Caco-2 (cell line): ENCODE measurements at regions not wholly inside any gene's neighbourhood (a gene's known extent, or its start where the extent isn't known, plus 50 kb on each side); places are given as distances from the start of the nearest gene placed in this dataset.

Experiments used
- BruUV-seq: library from RNA; stranded (reverse); fragments of 400-500 nt; replicated peaks from 2 replicates; lab custom pipeline; 2021; lab: Mats Ljungman, UMichigan
- CTCF ChIA-PET: fragments of 300-600 bp; sonication (Branson Sonifier 250); formaldehyde crosslinking; loops from one replicate; lab custom pipeline; 2022; ENCODE audit warnings: antibody characterized with exemption; lab: Charles Lee
- POLR2A ChIA-PET: fragments of 300-600 bp; sonication (Branson Sonifier 250); formaldehyde crosslinking; loops from one replicate; lab custom pipeline; 2022; ENCODE audit warnings: antibody characterized with exemption; lab: Charles Lee
- DNase-seq, 2 experiments: peaks; one replicate each; pipeline versions ENCODE4 v3.0.0 to v3.0.0-alpha.2; 2020 to 2022
- H3K27me3 ChIP-seq: replicated peaks from 2 replicates; pipeline ENCODE4 v1.6.0; 2011; ENCODE audit warnings: low read length; ENCODE audit not compliant: control insufficient read depth, insufficient read depth
- H3K36me3 ChIP-seq: 2 replicates; pipeline ENCODE4 v1.5.1; 2011; ENCODE audit warnings: low read length; ENCODE audit not compliant: control insufficient read depth, insufficient read depth
- H3K4me1 ChIP-seq: fragments of 250-450 bp; sonication (Bioruptor Pico); 2 replicates; pipeline ENCODE4 v1.5.1; 2020; ENCODE audit warnings: mild to moderate bottlenecking
- H3K4me3 ChIP-seq: 2 replicates; pipeline ENCODE4 v1.5.1; 2011; ENCODE audit warnings: low read depth, mild to moderate bottlenecking, control low read depth, low read length
- H3K9me3 ChIP-seq: fragments of 250-450 bp; sonication (Bioruptor Pico); 2 replicates; pipeline ENCODE4 v1.5.1; 2020; ENCODE audit warnings: mild to moderate bottlenecking, moderate library complexity
- H3K27ac Mint-ChIP-seq: one replicate; pipeline ENCODE4 v1.8.0; 2022; ENCODE audit warnings: mixed read lengths; ENCODE audit not compliant: unreplicated experiment
- H3K27me3 Mint-ChIP-seq: one replicate; pipeline ENCODE4 v1.8.0; 2022; ENCODE audit warnings: mixed read lengths; ENCODE audit not compliant: insufficient read depth, unreplicated experiment
- H3K36me3 Mint-ChIP-seq: one replicate; pipeline ENCODE4 v1.8.0; 2022; ENCODE audit warnings: mild to moderate bottlenecking, mixed read lengths; ENCODE audit not compliant: insufficient read depth, unreplicated experiment
- H3K4me1 Mint-ChIP-seq: one replicate; pipeline ENCODE4 v1.8.0; 2022; ENCODE audit warnings: low read depth, mixed read lengths; ENCODE audit not compliant: unreplicated experiment
- H3K4me3 Mint-ChIP-seq: one replicate; pipeline ENCODE4 v1.8.0; 2022; ENCODE audit warnings: mild to moderate bottlenecking, moderate library complexity, mixed read lengths; ENCODE audit not compliant: unreplicated experiment
- H3K9me3 Mint-ChIP-seq: one replicate; pipeline ENCODE4 v1.8.0; 2022; ENCODE audit warnings: mixed read lengths; ENCODE audit not compliant: unreplicated experiment
- CTCF ChIP-seq, 2 experiments: fragments of 200-600 bp in 1 of 2; IDR thresholded peaks; 1 replicate in 1 of 2; 2 replicates in 1 of 2; pipeline versions ENCODE4 v1.5.1 to v1.8.0; 2011 to 2022; ENCODE audit warnings: antibody characterized with exemption in 1 of 2, control low read depth in 1 of 2, inconsistent platforms in 1 of 2, low read depth in 1 of 2, low read length in 1 of 2, mild to moderate bottlenecking in 1 of 2, moderate library complexity in 1 of 2; ENCODE audit not compliant: insufficient read depth in 1 of 2, severe bottlenecking in 1 of 2, unreplicated experiment in 1 of 2
- intact Hi-C: fragments of 100-400 bp; cut with micrococcal nuclease; formaldehyde crosslinking; loops from one replicate; pipeline ENCODE4 v1.10.0; 2022; ENCODE audit not compliant: unreplicated experiment

GRCh38 chr2:11940121-11940743 is 193.8 kb downstream of the LPIN1 start:
- Mint-ChIP-seq H3K36me3 (no peaks in the 10 kb centered on the region), H3K9me3 (no peaks in the 10 kb centered on the region), H3K27ac (no peak overlapping the region), H3K4me3 (no peak overlapping the region), H3K27me3 (peaks cover 13% of the 10 kb centered on the region), H3K4me1 (no peaks in the 10 kb centered on the region)
- H3K9me3 ChIP-seq = no peaks in the 10 kb centered on the region
- H3K27me3 ChIP-seq = no peaks in the 10 kb centered on the region
- no peak for DNase-seq
- ChIA-PET POLR2A (no interaction called here), CTCF (no interaction called here)
- TF ChIP-seq CTCF (IDR thresholded peaks at IDR 0.05; ENCODE audit: insufficient read depth in 1 of 2, low read depth in 1 of 2, low read length in 1 of 2, severe bottlenecking in 1 of 2, unreplicated experiment in 1 of 2) = no peak
- intact Hi-C loops = no loop called here
- no TSS peak for BruUV-seq
- H3K4me3 ChIP-seq = no peak overlapping the region
- H3K36me3 ChIP-seq = no peaks in the 10 kb centered on the region
- no peaks in the 10 kb centered on the region for H3K4me1 ChIP-seq

GRCh38 chr2:11940799-11941198 is 194.4 kb downstream of the LPIN1 start:
- Histone ChIP-seq H3K36me3 (no peaks in the 10 kb centered on the region), H3K4me3 (no peak overlapping the region), H3K9me3 (no peaks in the 10 kb centered on the region), H3K4me1 (no peaks in the 10 kb centered on the region), H3K27me3 (no peaks in the 10 kb centered on the region)
- POLR2A ChIA-PET = no interaction called here
- no peak overlapping the region for H3K27ac Mint-ChIP-seq
- no peak overlapping the region for H3K4me3 Mint-ChIP-seq
- no peaks in the 10 kb centered on the region for H3K4me1 Mint-ChIP-seq
- CTCF ChIA-PET = interaction anchor here (0.6 kb wide), 1 partner anchor 248 kb away, joined by 3 read pairs; no protein-coding TSS in a partner anchor
- intact Hi-C loops = no loop called here
- DNase-seq = no peak
- no peaks in the 10 kb centered on the region for H3K36me3 Mint-ChIP-seq
- no TSS peak for BruUV-seq
- no peaks in the 10 kb centered on the region for H3K9me3 Mint-ChIP-seq
- H3K27me3 Mint-ChIP-seq = peaks cover 13% of the 10 kb centered on the region
- TF ChIP-seq CTCF (IDR thresholded peaks at IDR 0.05; ENCODE audit: insufficient read depth in 1 of 2, low read depth in 1 of 2, low read length in 1 of 2, severe bottlenecking in 1 of 2, unreplicated experiment in 1 of 2) = no peak

- CTCF ChIA-PET = interaction anchor here (0.6 kb wide), 1 partner anchor 249 kb away, joined by 3 read pairs; no protein-coding TSS in a partner anchor
- POLR2A ChIA-PET = no interaction called here
- Histone ChIP-seq H3K27me3 (no peaks in the 10 kb centered on the region), H3K36me3 (no peaks in the 10 kb centered on the region), H3K9me3 (no peaks in the 10 kb centered on the region), H3K4me3 (no peak overlapping the region), H3K4me1 (no peaks in the 10 kb centered on the region)
- DNase-seq = no peak
- H3K4me3 Mint-ChIP-seq = no peak overlapping the region
- H3K9me3 Mint-ChIP-seq = no peaks in the 10 kb centered on the region
- H3K36me3 Mint-ChIP-seq = no peaks in the 10 kb centered on the region
- H3K27me3 Mint-ChIP-seq = peaks cover 13% of the 10 kb centered on the region
- no peaks in the 10 kb centered on the region for H3K4me1 Mint-ChIP-seq
- H3K27ac Mint-ChIP-seq = no peak overlapping the region
- no TSS peak for BruUV-seq
- no peak for TF ChIP-seq CTCF (IDR thresholded peaks at IDR 0.05; ENCODE audit: insufficient read depth in 1 of 2, low read depth in 1 of 2, low read length in 1 of 2, severe bottlenecking in 1 of 2, unreplicated experiment in 1 of 2)
- intact Hi-C loops = no loop called here
Measured at GRCh38 chr2:11941201-11942177, 195.1 kb downstream of the LPIN1 start.
